C4-2B (cell line): ENCODE measurements at regions not wholly inside any gene's neighbourhood (a gene's known extent, or its start where the extent isn't known, plus 50 kb on each side); places are given as distances from the start of the nearest gene placed in this dataset.

Source experiments
- CTCF ChIP-seq: fragments of 450-650 bp; conservative IDR thresholded peaks from 2 replicates; pipeline ENCODE4 v1.5.1; 2017; ENCODE audit warnings: mild to moderate bottlenecking
- ZFX ChIP-seq: fragments of 450-650 bp; IDR thresholded peaks from 2 replicates; pipeline ENCODE4 v1.6.1; 2017

- TF ChIP-seq CTCF (no peak), ZFX (no peak)
Measured at GRCh38 chr1:81424061-81424460, 376.7 kb upstream of the ADGRL2 start.
